K562 (cell line): ENCODE measurements at regions not wholly inside any gene's neighbourhood (a gene's known extent, or its start where the extent isn't known, plus 50 kb on each side); places are given as distances from the start of the nearest gene placed in this dataset.
"Not testable (repeated sequence)": the region's sequence is repeated elsewhere in the genome, so short reads cannot be mapped to it uniquely, and the experiment has no call there.

ENCODE experiments used
- DNMT1 ChIP-seq: fragments of 450-650 bp; IDR thresholded peaks from 2 replicates; pipeline ENCODE4 v1.6.1; 2016; ENCODE audit warnings: antibody characterized with exemption, mild to moderate bottlenecking
- EP300 ChIP-seq: IDR thresholded peaks from 2 replicates; pipeline ENCODE4 v1.6.1; 2012; ENCODE audit warnings: low read length, improper control_type of control experiment
- RBBP5 ChIP-seq: fragments of 200-600 bp; sonication (generic); IDR thresholded peaks from 2 replicates; pipeline ENCODE4 v1.6.1; 2012; ENCODE audit warnings: borderline replicate concordance, mild to moderate bottlenecking, low read length, control low read depth, inconsistent platforms; ENCODE audit not compliant: insufficient read depth, poor library complexity, severe bottlenecking
- TBL1XR1 ChIP-seq, 2 experiments: IDR thresholded peaks; 2 replicates each; pipeline ENCODE4 v1.6.1; 2012; ENCODE audit warnings: improper control_type of control experiment in 2 of 2, low read length in 2 of 2, mild to moderate bottlenecking in 1 of 2
- TBP ChIP-seq: optimal IDR thresholded peaks from 2 replicates; pipeline ENCODE3; 2011; ENCODE audit warnings: low read depth, low read length, improper control_type of control experiment
- ZNF12 ChIP-seq: sonication (generic); formaldehyde crosslinking; IDR thresholded peaks from 2 replicates; pipeline ENCODE4 v1.4.0; 2020; ENCODE audit warnings: mild to moderate bottlenecking, missing genetic modification reagents
- ZNF232 ChIP-seq: sonication (generic); formaldehyde crosslinking; IDR thresholded peaks from 2 replicates; pipeline ENCODE4 v1.8.0; 2022; ENCODE audit warnings: mild to moderate bottlenecking, missing genetic modification reagents
- TF ChIP-seq, protein P1 (sequence below): sonication (generic); formaldehyde crosslinking; IDR thresholded peaks from 2 replicates; pipeline ENCODE4 v1.8.0; 2023; ENCODE audit warnings: missing genetic modification reagents, mild to moderate bottlenecking, borderline replicate concordance

DNA sequence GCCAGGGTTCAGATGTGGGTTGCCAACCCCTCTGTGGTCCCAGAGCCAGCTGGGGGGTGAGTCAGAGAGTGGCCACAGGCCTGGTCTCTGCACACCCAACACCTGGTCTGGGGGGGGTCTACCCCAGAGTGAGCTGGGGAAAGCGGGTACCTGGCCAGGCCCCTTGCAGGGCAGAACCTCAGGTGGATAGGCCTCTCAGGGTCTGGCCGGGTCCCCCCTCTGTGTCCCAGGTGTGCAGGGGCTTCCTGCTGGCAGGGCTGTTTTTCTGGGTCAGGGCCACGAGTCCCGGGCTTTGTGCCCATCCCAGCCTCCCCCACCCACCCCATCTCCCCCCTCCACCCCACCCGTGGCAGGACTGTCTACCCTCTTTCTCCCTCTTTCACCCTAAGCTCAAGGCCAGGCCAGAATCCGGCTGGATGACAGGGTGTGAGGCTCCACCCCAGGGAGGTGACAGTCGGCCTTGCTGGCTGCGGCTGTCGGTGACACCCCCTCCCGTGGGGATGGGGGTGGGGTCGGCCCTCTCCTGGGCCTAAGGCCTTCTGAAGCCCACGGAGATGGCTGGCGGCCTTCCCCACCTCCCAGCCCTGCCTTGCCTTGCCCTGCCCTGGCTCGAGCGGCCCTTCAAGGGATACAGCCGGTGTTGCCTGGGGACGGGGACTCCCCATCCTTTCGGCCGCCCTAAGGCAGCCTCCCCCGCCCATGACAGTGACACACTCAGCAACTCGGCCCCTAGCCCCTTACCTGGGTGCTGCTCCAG is 253.2 kb downstream of the ANKRD30B start:
- not testable (repeated sequence) for TF ChIP-seq EP300; TBL1XR1 (IDR thresholded peaks at IDR 0.05; ENCODE audit: low read length in 2 of 2); DNMT1; RBBP5; ZNF232 (CRISPR knock-in tag); ZNF12 (CRISPR knock-in tag); TBP
- TF ChIP-seq, protein P1, sequence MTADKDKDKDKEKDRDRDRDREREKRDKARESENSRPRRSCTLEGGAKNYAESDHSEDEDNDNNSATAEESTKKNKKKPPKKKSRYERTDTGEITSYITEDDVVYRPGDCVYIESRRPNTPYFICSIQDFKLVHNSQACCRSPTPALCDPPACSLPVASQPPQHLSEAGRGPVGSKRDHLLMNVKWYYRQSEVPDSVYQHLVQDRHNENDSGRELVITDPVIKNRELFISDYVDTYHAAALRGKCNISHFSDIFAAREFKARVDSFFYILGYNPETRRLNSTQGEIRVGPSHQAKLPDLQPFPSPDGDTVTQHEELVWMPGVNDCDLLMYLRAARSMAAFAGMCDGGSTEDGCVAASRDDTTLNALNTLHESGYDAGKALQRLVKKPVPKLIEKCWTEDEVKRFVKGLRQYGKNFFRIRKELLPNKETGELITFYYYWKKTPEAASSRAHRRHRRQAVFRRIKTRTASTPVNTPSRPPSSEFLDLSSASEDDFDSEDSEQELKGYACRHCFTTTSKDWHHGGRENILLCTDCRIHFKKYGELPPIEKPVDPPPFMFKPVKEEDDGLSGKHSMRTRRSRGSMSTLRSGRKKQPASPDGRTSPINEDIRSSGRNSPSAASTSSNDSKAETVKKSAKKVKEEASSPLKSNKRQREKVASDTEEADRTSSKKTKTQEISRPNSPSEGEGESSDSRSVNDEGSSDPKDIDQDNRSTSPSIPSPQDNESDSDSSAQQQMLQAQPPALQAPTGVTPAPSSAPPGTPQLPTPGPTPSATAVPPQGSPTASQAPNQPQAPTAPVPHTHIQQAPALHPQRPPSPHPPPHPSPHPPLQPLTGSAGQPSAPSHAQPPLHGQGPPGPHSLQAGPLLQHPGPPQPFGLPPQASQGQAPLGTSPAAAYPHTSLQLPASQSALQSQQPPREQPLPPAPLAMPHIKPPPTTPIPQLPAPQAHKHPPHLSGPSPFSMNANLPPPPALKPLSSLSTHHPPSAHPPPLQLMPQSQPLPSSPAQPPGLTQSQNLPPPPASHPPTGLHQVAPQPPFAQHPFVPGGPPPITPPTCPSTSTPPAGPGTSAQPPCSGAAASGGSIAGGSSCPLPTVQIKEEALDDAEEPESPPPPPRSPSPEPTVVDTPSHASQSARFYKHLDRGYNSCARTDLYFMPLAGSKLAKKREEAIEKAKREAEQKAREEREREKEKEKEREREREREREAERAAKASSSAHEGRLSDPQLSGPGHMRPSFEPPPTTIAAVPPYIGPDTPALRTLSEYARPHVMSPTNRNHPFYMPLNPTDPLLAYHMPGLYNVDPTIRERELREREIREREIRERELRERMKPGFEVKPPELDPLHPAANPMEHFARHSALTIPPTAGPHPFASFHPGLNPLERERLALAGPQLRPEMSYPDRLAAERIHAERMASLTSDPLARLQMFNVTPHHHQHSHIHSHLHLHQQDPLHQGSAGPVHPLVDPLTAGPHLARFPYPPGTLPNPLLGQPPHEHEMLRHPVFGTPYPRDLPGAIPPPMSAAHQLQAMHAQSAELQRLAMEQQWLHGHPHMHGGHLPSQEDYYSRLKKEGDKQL (CRISPR knock-in tag), result not testable (repeated sequence)
